Stimulated activated CD4-positive, alpha-beta T cell treated with anti-CD3 and anti-CD28 coated beads, TNF-alpha, amount 100 ng/mL, for 48 hours (primary cell): ENCODE measurements at regions not wholly inside any gene's neighbourhood (a gene's known extent, or its start where the extent isn't known, plus 50 kb on each side); places are given as distances from the start of the nearest gene placed in this dataset.
"Not testable (repeated sequence)": the region's sequence is repeated elsewhere in the genome, so short reads cannot be mapped to it uniquely, and the experiment has no call there.

Experiments used
- DNase-seq, 3 donors: peaks; one replicate each; pipeline ENCODE4 v3.0.0-alpha.2; 2020; ENCODE audit warnings: low read depth in 3 of 3

- no peak for DNase-seq
These were observed 98.2 kb upstream of the C14orf180 start for GRCh38 chr14:104481323-104481722.

GRCh38 chr14:104482017-104482416, 97.5 kb upstream of the C14orf180 start:
- not testable (repeated sequence) for DNase-seq

DNA sequence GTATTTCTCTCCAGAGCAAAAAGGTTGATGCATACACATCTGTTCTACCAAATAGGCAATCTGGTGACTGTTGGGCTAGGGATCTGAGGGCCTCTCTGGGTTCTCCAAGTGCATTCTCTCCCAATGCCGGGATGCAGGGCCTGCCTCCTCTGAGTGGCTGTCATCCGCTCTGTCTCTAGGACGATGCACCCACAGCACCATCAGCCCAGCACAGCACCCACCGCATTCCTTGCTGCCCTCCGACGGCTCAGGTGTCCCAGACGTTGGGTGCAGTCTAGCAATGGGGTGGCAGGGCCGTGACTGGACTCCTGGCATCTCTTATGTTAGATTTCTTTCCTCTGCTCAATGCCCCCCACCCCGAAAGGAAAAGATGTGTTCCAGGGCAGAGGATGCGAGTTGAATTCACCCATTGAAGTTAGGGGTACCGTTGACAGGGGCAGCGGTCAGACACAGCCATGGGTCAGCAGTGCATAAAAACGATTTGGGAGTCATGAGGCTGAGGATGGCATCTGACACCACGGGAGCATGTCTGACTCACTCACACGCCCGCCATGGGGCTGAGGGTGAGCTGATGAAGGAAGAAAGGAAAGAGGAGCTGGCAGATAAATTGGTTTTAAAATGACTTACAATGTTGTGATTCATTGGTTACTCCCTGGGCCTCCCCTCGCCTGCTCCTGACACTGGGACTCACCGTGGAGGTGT, 93.2 kb upstream of the C14orf180 start:
- no peak for DNase-seq

DNA sequence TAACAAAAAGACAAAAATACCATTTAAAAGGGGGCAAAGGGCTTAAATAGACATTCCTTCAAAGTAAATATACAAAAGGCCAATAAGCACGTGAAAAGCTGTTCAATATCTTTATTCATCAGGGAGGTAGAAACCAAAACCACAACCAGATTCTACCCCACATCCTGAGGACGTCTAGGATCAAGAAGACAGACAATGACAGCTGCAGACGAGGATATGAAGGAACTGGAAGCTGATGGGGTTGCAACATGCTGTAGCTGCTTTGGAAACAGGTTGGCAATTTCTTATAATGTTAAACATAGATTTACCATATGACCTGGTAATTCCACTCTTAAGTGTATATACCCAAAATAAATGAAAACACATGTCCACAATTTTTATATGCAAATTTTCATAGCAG, 85.1 kb upstream of the C14orf180 start:
- no peak for DNase-seq

GRCh38 chr14:104496095-104496494, 83.5 kb upstream of the C14orf180 start:
- no peak for DNase-seq

GRCh38 chr14:104499784-104500760, 79.5 kb upstream of the C14orf180 start:
- DNase-seq = no peak

- no peak for DNase-seq
These were observed 77.5 kb upstream of the C14orf180 start for GRCh38 chr14:104502060-104502459.

DNA sequence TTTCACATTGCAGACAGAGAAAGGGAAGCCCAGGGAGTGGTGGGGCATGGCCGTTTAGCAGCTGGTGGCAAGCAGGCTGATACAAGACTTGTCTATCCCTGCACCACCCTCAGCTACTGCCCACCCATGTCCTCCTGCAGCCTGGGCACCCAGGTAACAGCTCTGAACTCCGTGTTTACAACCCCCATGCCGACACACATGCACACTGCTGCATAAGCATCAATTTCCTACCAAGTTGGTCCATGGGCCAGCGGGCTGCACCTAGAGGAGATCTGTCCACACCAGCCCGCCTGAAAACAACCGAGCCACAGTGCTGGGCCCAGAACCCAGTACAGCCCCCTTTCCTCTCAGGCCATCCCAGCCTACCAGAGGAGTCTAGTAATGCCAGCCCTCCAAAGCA, 75.9 kb upstream of the C14orf180 start:
- no peak for DNase-seq

DNA sequence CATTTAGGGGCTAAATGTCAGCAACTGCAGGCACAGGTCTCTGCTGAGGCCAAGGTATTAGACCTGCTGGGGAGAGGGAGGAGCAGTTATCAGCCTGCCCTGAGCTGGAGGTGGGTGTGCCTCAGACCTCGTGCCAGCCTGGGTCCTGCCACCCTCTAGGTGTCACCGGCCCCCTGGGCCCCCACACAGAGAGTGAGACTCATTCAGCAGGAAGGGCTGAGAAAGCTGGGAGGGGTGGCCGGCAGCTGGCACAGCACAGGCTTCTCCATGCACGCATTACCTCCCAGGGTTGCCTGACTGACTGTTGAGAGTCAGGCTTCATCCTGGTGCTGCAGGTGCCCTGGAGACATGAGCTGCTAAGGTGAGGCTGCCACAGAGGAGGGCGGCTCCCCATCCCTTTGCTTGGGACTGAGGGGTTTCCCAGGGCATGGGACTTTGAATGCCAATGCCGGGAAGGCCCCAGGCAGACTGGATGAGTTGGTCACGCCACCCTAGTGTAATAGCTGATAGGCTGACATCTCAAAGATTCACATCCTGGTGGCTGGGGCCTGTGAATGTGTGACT, 75.3 kb upstream of the C14orf180 start:
- no peak for DNase-seq

- no peak for DNase-seq
These were observed 74.2 kb upstream of the C14orf180 start for GRCh38 chr14:104505085-104506074.

GRCh38 chr14:104506461-104507253, 72.9 kb upstream of the C14orf180 start:
- DNase-seq = no peak

GRCh38 chr14:104507443-104507842, 72.1 kb upstream of the C14orf180 start:
- DNase-seq = no peak

DNA sequence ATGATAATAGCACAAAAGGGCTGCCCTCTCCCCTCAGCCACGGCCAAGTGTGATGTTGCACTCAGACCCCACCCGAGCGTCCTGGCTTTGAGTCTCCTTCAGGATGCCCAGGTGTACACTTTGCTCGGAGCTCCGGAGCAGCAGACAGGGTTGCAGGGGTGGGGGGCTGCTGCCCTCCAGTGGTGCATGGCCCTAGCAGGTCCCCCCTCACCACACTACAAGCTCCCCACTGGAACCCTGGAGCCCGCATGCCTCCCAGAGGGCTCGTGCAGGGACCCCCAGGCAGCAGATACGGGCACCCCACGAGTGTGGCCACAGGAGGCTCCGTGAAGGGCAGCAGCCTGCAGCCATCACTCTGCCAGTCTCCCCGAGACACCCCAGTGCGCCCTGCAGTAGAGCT, 69.9 kb upstream of the C14orf180 start:
- DNase-seq = no peak

DNA sequence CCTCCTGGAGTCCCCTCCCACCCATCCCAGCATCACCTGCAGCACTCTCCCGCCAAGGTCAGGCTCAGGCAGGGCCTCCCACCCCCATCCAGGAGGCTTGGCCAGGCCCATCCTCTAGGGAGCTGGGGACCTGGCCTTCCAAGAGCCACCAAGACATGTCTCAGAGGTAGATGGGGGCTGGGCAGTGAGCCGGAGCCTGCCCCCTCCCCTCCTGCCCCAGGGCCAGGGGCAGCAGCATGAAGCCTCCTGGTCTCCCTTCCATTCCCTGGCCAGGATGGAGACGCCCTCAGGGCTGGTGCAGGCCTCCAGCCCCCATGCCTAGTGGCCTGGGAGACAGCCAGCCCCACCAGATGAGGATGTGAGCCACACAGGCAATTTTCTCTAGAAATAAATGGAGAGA, 69.3 kb upstream of the C14orf180 start:
- DNase-seq = no peak

DNA sequence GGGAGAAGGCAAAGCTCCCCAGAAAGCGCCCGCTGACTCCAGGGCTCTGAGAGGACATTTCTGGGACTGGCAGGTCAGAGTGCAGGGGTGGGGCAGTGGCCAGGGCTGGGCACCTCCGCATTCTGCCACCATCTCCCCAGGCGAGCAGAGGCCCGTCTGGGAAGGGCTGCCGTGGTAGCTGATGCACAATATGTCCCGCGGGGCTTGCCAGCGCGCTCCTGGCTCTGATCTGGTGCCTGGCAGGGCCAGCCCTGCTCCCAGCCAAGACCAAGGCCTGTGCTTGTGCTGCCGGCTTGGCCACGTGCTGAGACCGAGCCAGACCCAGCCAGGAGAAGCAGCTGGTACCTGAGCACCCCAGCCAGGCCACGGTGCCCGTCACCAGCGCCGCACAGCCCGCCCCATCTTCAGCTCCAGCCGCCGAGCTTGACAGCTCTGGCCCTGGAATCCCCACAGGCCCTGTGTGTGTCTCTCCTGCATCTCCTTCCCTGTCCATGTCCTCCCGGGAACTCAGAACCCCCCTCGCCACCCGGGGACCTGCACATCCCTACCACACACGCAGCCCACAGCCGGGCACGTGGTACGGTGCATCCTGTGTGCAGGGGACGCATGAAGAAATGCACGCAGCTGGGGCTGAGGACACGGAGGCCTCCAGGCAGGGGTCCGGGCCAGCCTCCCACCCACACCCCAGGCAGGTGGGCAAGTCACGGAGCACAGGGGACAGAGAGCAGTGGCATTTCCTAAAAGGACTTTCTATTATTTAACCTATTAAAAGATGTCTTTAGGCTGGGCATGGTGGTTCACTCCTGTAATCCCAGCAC, 68.6 kb upstream of the C14orf180 start:
- DNase-seq = no peak

DNA sequence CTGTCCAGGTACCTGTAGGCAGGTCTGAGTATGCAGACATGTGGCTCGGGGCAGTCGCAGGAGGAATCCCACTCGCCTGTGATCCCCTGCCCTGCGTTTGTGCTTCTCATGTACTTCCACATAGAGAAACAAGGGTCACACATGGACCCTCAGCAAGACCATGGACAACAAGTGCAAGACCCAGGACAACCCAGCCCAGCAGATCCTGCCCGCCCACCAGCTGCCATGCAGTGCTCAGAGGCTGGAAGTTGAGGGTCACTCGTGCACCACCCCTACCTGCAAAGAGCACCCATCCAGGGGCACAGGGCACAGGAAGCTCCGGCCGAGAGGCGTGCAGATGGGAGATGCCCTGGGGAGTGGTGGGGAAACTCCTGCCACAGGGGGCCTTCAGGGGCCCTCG, 67.5 kb upstream of the C14orf180 start:
- no peak for DNase-seq

DNA sequence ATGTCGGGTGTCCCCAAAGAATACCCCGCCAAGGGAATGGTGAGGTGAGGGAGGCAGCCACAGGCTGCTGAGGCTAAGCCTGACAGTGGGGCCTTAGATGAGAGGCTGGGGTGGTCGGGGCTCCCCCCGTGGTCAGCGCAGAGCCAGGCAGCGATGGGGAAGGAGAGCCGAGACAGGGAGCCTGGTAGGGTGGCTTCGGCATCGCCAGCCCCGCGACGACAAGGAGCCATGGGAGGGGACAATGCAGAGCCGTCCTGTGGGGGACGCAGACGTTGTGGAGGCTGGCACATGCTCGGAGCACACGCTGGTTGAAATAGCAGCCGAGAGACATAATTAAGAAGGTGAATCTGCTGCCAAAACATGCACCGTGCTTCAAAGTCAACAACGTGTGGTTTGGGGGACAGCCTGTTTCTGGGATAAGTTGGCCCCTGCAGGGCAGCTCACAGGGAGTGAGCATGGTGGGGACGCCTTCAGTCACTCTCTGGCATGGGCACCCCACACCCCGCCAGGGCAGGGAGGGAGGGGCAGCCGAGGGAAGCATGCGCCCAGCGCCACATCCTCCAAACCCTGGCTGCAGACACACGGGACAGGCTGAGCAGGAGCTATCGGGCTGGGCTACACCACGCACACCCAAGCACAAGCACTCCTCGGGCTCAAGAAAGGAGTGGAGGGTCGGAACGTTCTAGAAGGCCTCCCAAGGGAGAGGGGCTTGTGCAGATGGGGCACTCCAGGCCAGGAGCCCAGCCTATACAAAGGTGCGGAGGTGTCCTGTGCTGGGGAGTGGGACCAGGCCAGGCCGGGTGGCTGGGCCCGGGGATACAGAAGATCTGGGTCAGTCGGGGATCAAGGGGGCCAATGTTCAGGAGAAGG, 66.6 kb upstream of the C14orf180 start:
- DNase-seq = no peak

- DNase-seq = no peak
These were observed 65.9 kb upstream of the C14orf180 start for GRCh38 chr14:104513641-104514046.
